NB4 (cell line): ENCODE measurements at regions not wholly inside any gene's neighbourhood (a gene's known extent, or its start where the extent isn't known, plus 50 kb on each side); places are given as distances from the start of the nearest gene placed in this dataset.

Experiments
- CTCF ChIP-seq: IDR thresholded peaks from one replicate; pipeline ENCODE4 v1.5.1; 2012; ENCODE audit warnings: low read depth, low read length
- MAX ChIP-seq: IDR thresholded peaks from 2 replicates; pipeline ENCODE4 v1.6.1; 2011; ENCODE audit warnings: low read depth, low read length
- MYC ChIP-seq: IDR thresholded peaks from 2 replicates; pipeline ENCODE4 v1.6.1; 2011; ENCODE audit warnings: low read depth, low read length
- POLR2A ChIP-seq: IDR thresholded peaks from 2 replicates; pipeline ENCODE4 v1.6.1; 2011; ENCODE audit warnings: mild to moderate bottlenecking; ENCODE audit not compliant: insufficient read length; ENCODE audit errors: extremely low read depth

- TF ChIP-seq CTCF (no peak), POLR2A (no peak), MAX (no peak), MYC (no peak)
These were observed 303.9 kb downstream of the C16orf95 start for GRCh38 chr16:87012954-87013938.
